HCEC 1CT (cell line): ENCODE measurements at regions not wholly inside any gene's neighbourhood (a gene's known extent, or its start where the extent isn't known, plus 50 kb on each side); places are given as distances from the start of the nearest gene placed in this dataset.
A peak's percentile ranks its signal among the peaks of the same experiment; 100 is the strongest.

Source experiments
- DNase-seq: peaks from one replicate; pipeline ENCODE4 v3.0.0-alpha.2; 2017

- DNase-seq, result no peak
Observed at GRCh38 chr13:106118050-106118449, 417.4 kb downstream of the EFNB2 start.

- no peak for DNase-seq
Observed at GRCh38 chr13:106117640-106118039, 417.8 kb downstream of the EFNB2 start.

GRCh38 chr13:106117035-106117434 lies 418.4 kb downstream of the EFNB2 start:
- DNase-seq, result peak; percentile 33

GRCh38 chr13:106115081-106115480 lies 420.4 kb downstream of the EFNB2 start:
- DNase-seq, result no peak

DNA sequence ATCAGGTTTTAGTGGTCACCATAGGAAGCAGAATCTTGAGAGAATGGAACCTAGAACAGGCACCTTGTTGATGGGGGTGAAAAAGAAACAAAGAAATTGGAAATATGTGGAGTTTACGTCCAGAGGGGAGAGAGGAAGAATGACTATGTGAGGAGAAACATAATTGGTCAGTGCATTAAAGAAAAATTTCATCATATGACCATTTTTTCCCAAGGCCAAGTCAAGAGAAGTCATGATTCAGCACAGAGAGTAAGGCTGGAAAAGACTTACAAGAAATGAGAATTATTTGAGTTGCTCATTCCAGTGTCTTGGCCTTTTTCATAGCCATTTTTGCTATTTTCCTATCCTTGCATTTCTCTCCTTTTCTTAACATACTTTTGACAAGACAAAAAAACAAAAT lies 421.7 kb downstream of the EFNB2 start:
- no peak for DNase-seq

- DNase-seq, result no peak
Observed at GRCh38 chr13:106112191-106112590, 423.3 kb downstream of the EFNB2 start.

DNA sequence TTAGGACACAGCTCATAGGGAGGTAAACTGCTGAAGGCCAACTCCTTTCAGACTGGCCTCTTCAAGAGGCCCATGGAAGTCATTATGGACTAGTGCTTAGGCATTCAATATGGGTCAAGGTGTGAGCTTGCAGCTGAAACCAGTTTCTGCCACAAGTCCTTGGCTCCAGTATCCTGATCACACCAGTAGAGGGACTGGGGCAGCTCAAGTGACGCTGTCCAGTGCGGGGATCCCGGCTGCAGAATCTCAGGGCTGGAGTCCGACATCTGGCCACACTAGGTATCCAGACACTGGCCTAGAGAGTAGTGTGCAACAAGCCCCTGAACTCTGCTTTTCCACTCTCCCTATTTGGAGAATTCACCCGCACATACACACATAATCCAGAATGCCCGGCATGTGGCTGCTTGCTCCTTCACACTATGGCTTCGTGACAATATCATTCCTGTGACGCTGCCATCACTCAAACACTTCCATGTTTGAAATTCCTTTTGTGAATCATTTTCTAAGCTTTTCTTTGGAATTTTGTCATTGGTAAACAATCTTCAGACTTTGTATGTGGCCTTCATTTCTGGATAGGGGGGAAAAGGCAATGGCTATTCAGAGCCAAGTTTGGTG lies 425.1 kb downstream of the EFNB2 start:
- DNase-seq, result no peak

DNA sequence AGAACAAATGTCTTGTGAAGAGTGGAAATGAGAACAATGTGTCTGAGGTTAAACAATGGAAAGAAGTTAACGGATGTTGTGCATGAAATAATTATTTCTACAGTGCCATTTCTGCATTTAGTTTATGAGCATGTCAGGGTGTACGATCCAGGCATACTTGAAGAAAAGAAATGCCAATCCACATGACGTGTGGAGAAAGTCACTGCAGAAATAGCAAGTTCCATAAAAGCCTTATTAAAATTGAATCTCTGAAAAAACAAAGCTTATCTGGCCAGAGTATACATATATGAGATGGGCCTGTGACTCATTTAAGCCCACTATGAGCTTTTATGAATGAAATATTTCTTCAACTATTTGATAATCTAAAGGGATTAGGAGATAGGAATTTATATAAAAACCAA lies 426.1 kb downstream of the EFNB2 start:
- no peak for DNase-seq

GRCh38 chr13:106108346-106108745 lies 427.1 kb downstream of the EFNB2 start:
- DNase-seq, result no peak

- DNase-seq, result no peak
Observed at GRCh38 chr13:106107061-106107460, 428.4 kb downstream of the EFNB2 start.

DNA sequence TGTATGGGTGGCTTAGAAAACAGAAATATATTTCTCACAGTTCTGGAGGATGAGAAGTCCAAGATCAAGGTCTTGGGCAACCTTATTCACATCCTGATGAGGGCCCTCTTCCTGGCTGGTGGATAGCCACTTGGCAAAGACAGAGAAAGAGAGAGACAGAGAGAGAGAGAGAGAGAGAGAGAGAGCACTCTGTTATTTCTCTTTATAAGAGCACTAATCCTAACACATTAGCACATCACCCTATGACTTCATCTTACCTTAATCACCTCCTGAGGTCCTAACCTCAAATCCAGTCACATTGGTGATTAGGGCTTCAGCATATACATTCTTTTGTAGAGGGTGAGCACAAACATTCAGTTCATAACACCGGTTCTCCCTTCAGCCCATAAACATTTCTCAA lies 430.3 kb downstream of the EFNB2 start:
- DNase-seq, result peak; percentile 11

- peak; percentile 77 for DNase-seq
Observed at GRCh38 chr13:106104281-106104901, 431.1 kb downstream of the EFNB2 start.

GRCh38 chr13:106103779-106104178 lies 431.7 kb downstream of the EFNB2 start:
- no peak for DNase-seq

- DNase-seq, result no peak
Observed at GRCh38 chr13:106102786-106103185, 432.7 kb downstream of the EFNB2 start.

DNA sequence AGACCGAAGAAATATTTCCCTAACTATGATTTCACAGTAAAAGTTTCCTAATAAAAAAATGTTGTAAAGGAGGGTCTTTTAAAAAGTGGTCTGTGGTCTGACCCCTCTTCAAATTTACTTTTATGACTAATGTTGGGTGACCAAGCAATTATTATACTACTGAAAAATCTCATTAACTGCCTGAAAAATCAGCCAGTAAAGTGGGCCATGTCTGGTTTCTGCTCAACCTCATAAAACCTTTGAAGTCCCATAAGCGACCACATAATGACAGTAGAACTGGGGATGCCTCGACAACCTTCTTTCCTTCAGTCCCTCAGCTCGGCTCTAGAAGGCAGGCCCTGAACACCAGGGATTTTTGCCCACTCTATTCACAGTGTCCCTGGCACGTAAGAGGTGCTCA lies 434.3 kb downstream of the EFNB2 start:
- no peak for DNase-seq

- DNase-seq, result no peak
Observed at GRCh38 chr13:106100171-106100919, 435.1 kb downstream of the EFNB2 start.

GRCh38 chr13:106099765-106100164 lies 435.7 kb downstream of the EFNB2 start:
- DNase-seq, result no peak

GRCh38 chr13:106098778-106099177 lies 436.7 kb downstream of the EFNB2 start:
- no peak for DNase-seq

GRCh38 chr13:106096661-106097092 lies 438.8 kb downstream of the EFNB2 start:
- DNase-seq, result no peak

DNA sequence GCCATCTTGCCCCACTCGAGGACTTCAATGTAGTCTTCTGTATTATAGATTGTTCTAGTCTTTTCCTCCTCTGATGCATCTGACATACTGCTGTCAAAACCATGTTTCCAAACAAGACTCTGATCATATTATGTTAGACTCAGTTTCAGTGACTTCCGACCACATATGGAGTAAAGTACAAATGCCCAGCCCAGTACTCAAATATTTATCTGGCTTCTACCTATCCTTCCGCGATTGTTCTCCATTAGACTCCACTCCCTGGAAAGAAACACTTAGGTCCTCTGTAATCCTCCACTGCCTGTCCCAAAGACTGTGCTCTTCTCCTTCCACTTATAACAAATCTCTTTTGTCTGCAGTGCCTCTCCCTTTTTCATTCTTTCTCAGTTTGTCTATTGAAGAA lies 439.5 kb downstream of the EFNB2 start:
- DNase-seq, result no peak

DNA sequence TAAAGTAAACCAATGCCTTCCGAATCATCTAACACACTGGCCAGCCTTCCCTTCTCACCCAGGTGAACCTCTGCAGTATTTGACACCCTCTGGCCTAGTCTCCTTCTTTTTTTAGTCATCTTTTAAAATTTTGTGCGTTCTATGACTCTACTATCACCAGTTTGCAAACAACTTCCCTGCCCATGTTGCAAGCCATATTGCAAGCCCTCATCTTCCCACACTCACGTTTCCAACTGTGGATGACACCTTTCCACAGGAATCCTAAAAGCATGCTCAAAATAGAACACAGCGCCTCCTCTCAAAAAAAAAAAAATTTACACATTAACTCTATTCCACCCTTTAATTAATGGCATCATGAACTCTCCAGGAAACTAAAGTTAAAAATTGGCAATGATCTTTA lies 440.1 kb downstream of the EFNB2 start:
- no peak for DNase-seq

DNA sequence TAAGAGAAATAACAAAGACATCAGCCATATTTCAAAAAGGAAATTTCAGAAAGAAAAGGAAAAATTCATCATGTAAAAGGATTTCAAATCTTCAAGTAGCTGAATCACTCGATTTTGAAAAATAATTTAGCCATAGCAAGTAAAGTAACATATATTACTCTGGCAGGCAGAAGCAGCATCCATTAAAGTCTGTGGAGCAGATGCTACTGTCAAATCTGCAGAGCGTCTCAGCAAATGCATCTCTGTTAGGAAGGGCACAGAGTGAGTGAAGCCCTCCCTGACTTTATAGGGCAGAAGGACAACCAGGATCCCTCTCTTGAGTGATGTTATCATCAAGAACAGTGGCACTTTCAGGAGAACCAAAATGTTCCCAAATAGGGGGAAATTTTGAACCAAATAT lies 445.5 kb downstream of the EFNB2 start:
- no peak for DNase-seq

DNA sequence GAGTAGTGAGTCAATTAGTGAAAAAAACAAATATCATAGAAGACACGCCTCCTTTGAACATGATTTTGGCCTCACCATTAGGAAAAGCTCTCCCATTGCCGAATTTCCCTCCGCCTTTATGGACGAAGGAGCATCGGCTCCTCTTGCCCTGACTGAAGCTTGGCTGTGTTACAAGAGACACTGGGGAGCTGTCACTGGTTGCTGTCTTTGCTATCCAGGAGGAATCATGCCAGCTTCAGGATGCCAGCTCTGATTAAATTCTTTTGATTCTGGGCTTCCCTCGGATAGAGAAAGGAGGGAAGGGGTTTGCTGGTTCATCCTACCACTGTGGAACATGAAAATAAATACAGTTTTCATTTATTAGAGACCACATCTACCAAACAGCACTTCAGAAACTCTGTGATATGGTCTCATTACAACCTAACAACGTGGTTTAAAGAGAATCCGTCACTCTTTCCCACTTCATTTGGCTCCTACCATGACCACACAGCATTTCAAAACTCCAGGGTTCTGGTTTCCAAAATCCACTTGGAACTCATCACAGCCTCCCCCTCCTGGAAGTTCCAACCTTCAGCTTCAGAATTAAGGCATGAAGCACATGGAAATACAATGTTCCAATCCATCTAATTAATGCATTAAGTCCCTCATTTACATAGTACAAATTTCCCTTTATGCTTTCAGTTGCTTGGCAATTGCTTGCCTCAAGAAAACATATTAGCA lies 446.0 kb downstream of the EFNB2 start:
- DNase-seq, result no peak

DNA sequence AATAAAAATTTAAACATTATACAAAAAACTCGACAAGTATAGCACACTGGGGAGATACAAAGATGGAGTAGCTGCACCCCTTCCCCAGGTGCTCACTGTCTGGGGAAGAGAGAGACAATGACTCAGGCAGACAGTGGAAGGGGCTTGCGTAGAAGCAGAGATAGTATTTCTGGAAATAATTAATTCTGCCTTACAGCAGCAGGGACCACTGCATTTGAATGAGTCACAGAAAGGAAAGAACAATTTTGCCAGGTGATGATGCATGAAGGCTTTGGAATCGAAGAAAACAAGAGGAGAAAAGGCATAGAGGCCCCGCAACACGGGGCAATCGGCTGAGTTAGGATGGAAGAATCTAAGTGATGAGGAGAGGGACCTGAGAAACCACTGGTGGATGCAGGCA lies 447.4 kb downstream of the EFNB2 start:
- DNase-seq, result no peak
